Naive thymus-derived CD8-positive, alpha-beta T cell (primary cell): ENCODE measurements at regions not wholly inside any gene's neighbourhood (a gene's known extent, or its start where the extent isn't known, plus 50 kb on each side); places are given as distances from the start of the nearest gene placed in this dataset.

ENCODE experiments used
- ATAC-seq, 2 donors: fragments of 150-1000 bp; cut with Tn5 transposase in 1 of 2; sonication (Bioruptor Pico), chemical (Tn5 transposase) in 1 of 2; 1 replicate in 1 of 2; 2 replicates in 1 of 2; pipeline ENCODE4 v1.10.0; 2021; ENCODE audit warnings: mild to moderate bottlenecking in 2 of 2, moderate library complexity in 2 of 2
- POLR2A ChIA-PET: fragments of 350-600 bp; sonication (Branson Sonifier 250); formaldehyde crosslinking; loops from one replicate; lab custom pipeline; 2021; ENCODE audit warnings: antibody characterized with exemption; lab: Charles Lee
- DNase-seq, 10 donors: peaks; one replicate each; pipeline versions ENCODE4 v3.0.0 to v3.0.0-alpha.2; 2020 to 2022
- H3K27ac Mint-ChIP-seq, 10 donors: one replicate each; pipeline ENCODE4 v1.8.0; 2020 to 2022; ENCODE audit warnings: mild to moderate bottlenecking in 10 of 10, mixed read lengths in 10 of 10, moderate library complexity in 4 of 10, inconsistent platforms in 1 of 10
- H3K27me3 Mint-ChIP-seq, 5 donors: one replicate each; pipeline ENCODE4 v1.8.0; 2021 to 2022; ENCODE audit warnings: mixed read lengths in 5 of 5
- H3K36me3 Mint-ChIP-seq, 3 donors: one replicate each; pipeline ENCODE4 v1.8.0; 2020 to 2022; ENCODE audit warnings: mixed read lengths in 3 of 3, mild to moderate bottlenecking in 2 of 3, inconsistent platforms in 1 of 3
- H3K4me1 Mint-ChIP-seq, 4 donors: one replicate each; pipeline ENCODE4 v1.8.0; 2021 to 2022; ENCODE audit warnings: mixed read lengths in 4 of 4
- H3K4me3 Mint-ChIP-seq, 10 donors: one replicate each; pipeline ENCODE4 v1.8.0; 2020 to 2022; ENCODE audit warnings: mild to moderate bottlenecking in 10 of 10, mixed read lengths in 10 of 10, moderate library complexity in 6 of 10, inconsistent platforms in 1 of 10
- H3K9me3 Mint-ChIP-seq, 9 donors: one replicate each; pipeline ENCODE4 v1.8.0; 2020 to 2022; ENCODE audit warnings: mixed read lengths in 9 of 9, mild to moderate bottlenecking in 3 of 9, inconsistent platforms in 1 of 9, moderate library complexity in 1 of 9

DNA sequence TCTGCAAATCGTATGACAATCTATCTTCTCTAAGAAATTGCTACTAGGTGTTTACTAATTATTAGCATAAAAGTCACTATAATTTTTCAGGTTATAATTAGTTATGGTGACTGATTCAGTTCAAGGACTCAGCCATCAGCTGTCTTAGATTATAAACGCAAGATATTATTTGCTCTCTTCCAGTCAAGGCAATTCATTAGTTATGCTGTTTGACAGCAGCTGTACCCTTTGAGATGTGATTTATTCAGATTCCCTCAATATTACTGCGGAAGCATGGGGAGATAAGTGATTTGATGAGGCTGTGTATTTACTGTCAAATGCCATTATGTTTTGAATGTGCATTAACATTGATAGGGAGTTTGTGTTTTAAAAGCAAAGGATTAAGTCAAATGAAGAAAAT is 558.9 kb upstream of the FSIP2 start:
- POLR2A ChIA-PET: no interaction called here
- H3K4me3 Mint-ChIP-seq: no peak overlapping the region
- H3K27ac Mint-ChIP-seq: no peak overlapping the region
- peaks cover 0 to 9% (median 0%) of the 10 kb centered on the region in 9 donors for H3K9me3 Mint-ChIP-seq
- DNase-seq (no peak), ATAC-seq (no peak)
- H3K36me3 Mint-ChIP-seq: no peaks in the 10 kb centered on the region
- H3K4me1 Mint-ChIP-seq: no peaks in the 10 kb centered on the region
- H3K27me3 Mint-ChIP-seq: no peaks in the 10 kb centered on the region

DNA sequence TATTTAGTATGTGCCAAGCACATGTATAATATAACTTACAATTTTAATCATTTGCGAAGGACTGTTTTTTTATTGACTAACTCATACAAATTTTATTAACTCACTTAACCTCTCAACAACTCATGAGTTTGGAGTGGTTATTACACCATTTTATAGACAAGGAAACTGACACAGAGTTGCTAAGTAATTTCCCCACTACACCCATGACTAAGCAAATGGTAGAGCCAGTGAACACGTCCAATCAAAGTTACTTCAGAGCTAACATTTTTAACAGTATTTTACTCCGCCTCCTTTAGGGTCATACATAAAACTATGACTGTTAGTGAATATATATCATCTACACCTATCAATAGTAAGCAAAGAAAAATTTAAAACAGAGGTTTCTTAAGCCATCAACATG is 556.7 kb upstream of the FSIP2 start:
- Mint-ChIP-seq H3K4me3 (no peak overlapping the region), H3K36me3 (peaks cover 0 to 1% (median 0%) of the 10 kb centered on the region in 3 donors), H3K4me1 (no peaks in the 10 kb centered on the region), H3K27me3 (no peaks in the 10 kb centered on the region), H3K27ac (no peak overlapping the region), H3K9me3 (peaks cover 0 to 9% (median 0%) of the 10 kb centered on the region in 9 donors)
- POLR2A ChIA-PET: no interaction called here
- DNase-seq (no peak), ATAC-seq (no peak)

GRCh38 chr2:185185044-185185443 is 553.6 kb upstream of the FSIP2 start:
- DNase-seq: no peak
- H3K27ac Mint-ChIP-seq: no peak overlapping the region
- H3K4me1 Mint-ChIP-seq: no peaks in the 10 kb centered on the region
- H3K36me3 Mint-ChIP-seq: peaks cover 0 to 3% (median 0%) of the 10 kb centered on the region in 3 donors
- POLR2A ChIA-PET: no interaction called here
- peaks cover 0 to 9% (median 1%) of the 10 kb centered on the region in 9 donors for H3K9me3 Mint-ChIP-seq
- ATAC-seq: peak in 1 of 2 donors; percentile 23
- H3K27me3 Mint-ChIP-seq: no peaks in the 10 kb centered on the region
- no peak overlapping the region for H3K4me3 Mint-ChIP-seq

- Mint-ChIP-seq H3K27ac (peak overlapping the region in 1 of 10 donors; percentile 19), H3K4me3 (no peak overlapping the region), H3K4me1 (no peaks in the 10 kb centered on the region), H3K27me3 (no peaks in the 10 kb centered on the region), H3K9me3 (peaks cover 0 to 5% (median 0%) of the 10 kb centered on the region in 9 donors), H3K36me3 (peaks cover 0 to 3% (median 0%) of the 10 kb centered on the region in 3 donors)
- no peak for ATAC-seq
- POLR2A ChIA-PET: no interaction called here
- DNase-seq: no peak
Observed at GRCh38 chr2:185187421-185187820, 551.2 kb upstream of the FSIP2 start.

DNA sequence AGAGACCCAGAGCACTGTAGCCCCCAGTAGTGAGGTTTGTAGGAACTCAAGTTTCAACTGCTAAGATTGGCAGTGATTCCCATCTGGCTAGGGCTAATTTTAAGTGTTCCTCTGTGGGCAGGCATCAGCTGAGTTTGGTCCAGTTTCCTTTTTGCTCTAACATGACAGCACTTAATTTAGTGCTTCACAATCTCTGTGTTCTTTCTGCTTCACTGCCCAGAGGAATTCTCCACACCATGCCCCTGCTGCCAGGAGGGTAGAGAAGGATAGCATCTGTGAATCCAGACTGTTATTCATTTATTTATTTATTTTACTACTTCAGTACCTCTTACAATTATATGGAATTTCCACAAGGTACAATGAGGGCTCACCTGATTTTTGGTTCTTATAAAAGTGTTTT is 549.9 kb upstream of the FSIP2 start:
- no peak for ATAC-seq
- H3K27me3 Mint-ChIP-seq: no peaks in the 10 kb centered on the region

DNA sequence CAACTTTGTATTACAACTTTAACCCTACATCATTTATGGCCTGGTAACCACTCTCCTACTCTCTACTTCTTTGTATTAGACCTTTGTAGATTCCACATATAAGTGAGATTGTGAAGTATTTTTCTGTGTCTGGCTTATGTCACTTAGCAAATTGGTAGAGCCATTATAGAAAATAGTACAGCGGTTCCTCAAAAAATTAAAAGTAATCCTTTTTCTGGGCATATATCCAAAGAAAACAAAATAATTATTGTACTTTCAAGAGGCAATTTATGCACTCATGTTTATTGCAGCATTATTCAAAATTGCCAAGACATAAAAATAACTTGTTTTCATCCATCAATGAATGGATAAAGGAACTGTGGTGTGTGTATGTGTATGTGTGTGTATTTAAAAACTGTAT is 537.5 kb upstream of the FSIP2 start:
- DNase-seq (no peak), ATAC-seq (no peak)
- no peak overlapping the region for H3K27ac Mint-ChIP-seq
- no peaks in the 10 kb centered on the region for H3K4me1 Mint-ChIP-seq
- H3K27me3 Mint-ChIP-seq: no peaks in the 10 kb centered on the region
- POLR2A ChIA-PET: no interaction called here
- peaks cover 0 to 10% (median 0%) of the 10 kb centered on the region in 9 donors for H3K9me3 Mint-ChIP-seq
- no peaks in the 10 kb centered on the region for H3K36me3 Mint-ChIP-seq
- no peak overlapping the region for H3K4me3 Mint-ChIP-seq

More for the DNA sequence above, 549.9 kb upstream of the FSIP2 start:
- DNase-seq: no peak
- Mint-ChIP-seq H3K4me1 (no peaks in the 10 kb centered on the region), H3K9me3 (peaks cover 0 to 12% (median 2%) of the 10 kb centered on the region in 9 donors), H3K4me3 (no peak overlapping the region), H3K27ac (no peak overlapping the region), H3K36me3 (peaks cover 0 to 3% (median 0%) of the 10 kb centered on the region in 3 donors)
- POLR2A ChIA-PET: no interaction called here

DNA sequence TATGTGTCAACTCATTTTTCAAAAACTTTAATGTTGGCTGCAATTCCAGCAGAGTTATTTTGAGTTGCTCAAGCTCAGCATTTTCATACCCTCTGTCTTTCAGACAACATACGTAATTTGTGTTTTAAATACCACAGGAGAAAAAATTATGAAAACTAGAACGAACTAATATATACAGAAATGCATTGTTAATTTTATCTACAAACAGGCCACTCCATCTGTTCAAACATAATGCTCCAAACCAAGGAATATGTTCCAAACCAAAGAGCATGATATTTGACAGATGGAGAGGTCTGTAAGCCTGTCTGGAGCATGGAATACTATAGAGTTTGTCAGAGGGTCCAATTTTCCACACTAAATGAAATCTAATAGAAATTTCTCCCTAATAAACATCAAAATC is 536.2 kb upstream of the FSIP2 start:
- no peaks in the 10 kb centered on the region for H3K27me3 Mint-ChIP-seq
- ATAC-seq: no peak
- H3K4me1 Mint-ChIP-seq: no peaks in the 10 kb centered on the region
- DNase-seq: no peak
- H3K9me3 Mint-ChIP-seq: peaks cover 0 to 10% (median 0%) of the 10 kb centered on the region in 9 donors
- H3K36me3 Mint-ChIP-seq: no peaks in the 10 kb centered on the region
- no peak overlapping the region for H3K27ac Mint-ChIP-seq
- H3K4me3 Mint-ChIP-seq: no peak overlapping the region
- POLR2A ChIA-PET: no interaction called here

GRCh38 chr2:185202945-185203528 is 535.6 kb upstream of the FSIP2 start:
- Mint-ChIP-seq H3K36me3 (no peaks in the 10 kb centered on the region), H3K4me1 (no peaks in the 10 kb centered on the region), H3K9me3 (peaks cover 0 to 10% (median 0%) of the 10 kb centered on the region in 9 donors), H3K4me3 (no peak overlapping the region), H3K27ac (no peak overlapping the region), H3K27me3 (no peaks in the 10 kb centered on the region)
- no peak for ATAC-seq
- POLR2A ChIA-PET: no interaction called here
- no peak for DNase-seq

DNA sequence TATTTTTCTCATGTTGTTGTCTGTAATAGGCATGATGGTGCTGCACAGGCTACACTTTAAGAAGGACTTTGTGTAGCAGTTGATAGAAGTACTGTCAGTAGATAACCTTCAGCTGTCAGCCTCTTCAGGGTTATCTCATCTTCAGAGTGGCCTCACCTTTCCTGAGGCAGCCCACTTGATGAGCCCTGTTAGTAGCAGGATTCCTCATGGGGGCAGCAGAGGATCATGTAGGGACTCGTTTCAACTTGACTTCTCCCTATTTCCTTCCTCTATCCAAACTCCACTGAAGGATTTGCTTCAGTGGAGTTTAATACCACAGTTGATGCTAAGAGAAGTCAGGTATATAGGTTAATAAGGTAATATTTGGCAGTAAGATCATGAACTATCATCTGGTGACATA is 530.3 kb upstream of the FSIP2 start:
- DNase-seq: no peak
- no peaks in the 10 kb centered on the region for H3K36me3 Mint-ChIP-seq
- POLR2A ChIA-PET: no interaction called here

DNA sequence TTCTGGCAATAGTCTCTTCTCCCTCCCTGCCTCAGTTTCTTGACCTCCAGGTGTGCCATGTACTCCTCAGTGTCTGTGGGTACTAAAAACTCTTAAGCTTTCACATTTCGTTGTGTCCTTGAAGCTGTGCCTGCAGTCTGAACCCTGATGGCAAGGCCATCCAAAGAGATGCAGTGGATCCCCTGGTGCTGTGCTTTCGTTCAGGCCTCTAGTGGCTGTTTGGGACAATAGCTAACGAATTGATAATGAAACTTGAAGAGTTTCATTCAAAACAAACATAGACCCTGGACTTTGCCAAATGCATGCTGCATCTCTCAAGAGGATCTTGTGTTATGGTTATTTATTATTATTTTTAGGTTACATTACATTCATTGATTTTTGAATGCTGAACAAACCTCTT is 523.1 kb upstream of the FSIP2 start:
- Mint-ChIP-seq H3K4me1 (no peaks in the 10 kb centered on the region), H3K4me3 (no peak overlapping the region), H3K36me3 (no peaks in the 10 kb centered on the region), H3K9me3 (peaks cover 0 to 14% (median 0%) of the 10 kb centered on the region in 9 donors), H3K27me3 (peaks cover 0 to 1% (median 0%) of the 10 kb centered on the region in 5 donors), H3K27ac (no peak overlapping the region)
- POLR2A ChIA-PET: no interaction called here
- ATAC-seq: no peak
- no peak for DNase-seq

More for the DNA sequence above, 530.3 kb upstream of the FSIP2 start:
- peaks cover 0 to 1% (median 0%) of the 10 kb centered on the region in 5 donors for H3K27me3 Mint-ChIP-seq
- no peak overlapping the region for H3K27ac Mint-ChIP-seq
- H3K4me3 Mint-ChIP-seq: no peak overlapping the region
- H3K4me1 Mint-ChIP-seq: no peaks in the 10 kb centered on the region
- peaks cover 0 to 11% (median 0%) of the 10 kb centered on the region in 9 donors for H3K9me3 Mint-ChIP-seq
- no peak for ATAC-seq

- POLR2A ChIA-PET: no interaction called here
Observed at GRCh38 chr2:185219981-185220380, 518.6 kb upstream of the FSIP2 start.

DNA sequence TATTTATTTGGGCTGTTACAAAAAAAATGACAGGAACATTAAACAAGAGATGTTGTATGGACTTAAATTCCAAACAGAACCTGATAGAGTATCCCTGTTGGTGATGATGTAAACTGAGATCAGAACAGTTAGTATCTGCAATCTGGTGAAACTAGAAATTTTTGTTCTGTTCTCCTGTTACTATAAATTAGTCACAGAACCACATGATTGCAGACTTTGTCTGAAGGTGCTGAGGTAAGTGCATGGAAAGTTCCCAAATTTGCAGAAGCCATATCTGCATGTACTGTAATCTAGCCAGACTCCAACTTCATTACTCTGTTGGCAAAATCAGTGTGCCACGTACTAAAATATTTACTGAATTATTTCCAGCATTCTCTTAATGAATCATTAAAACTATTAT is 516.3 kb upstream of the FSIP2 start:
- DNase-seq (no peak), ATAC-seq (no peak)
- POLR2A ChIA-PET: no interaction called here
- H3K4me1 Mint-ChIP-seq: no peaks in the 10 kb centered on the region
- no peak overlapping the region for H3K27ac Mint-ChIP-seq
- no peak overlapping the region for H3K4me3 Mint-ChIP-seq
- no peaks in the 10 kb centered on the region for H3K36me3 Mint-ChIP-seq
- H3K27me3 Mint-ChIP-seq: no peaks in the 10 kb centered on the region
- peaks cover 0 to 10% (median 0%) of the 10 kb centered on the region in 9 donors for H3K9me3 Mint-ChIP-seq

More at GRCh38 chr2:185219981-185220380, 518.6 kb upstream of the FSIP2 start:
- H3K36me3 Mint-ChIP-seq: no peaks in the 10 kb centered on the region
- no peak for ATAC-seq
- no peak for DNase-seq
- peaks cover 0 to 13% (median under 1%) of the 10 kb centered on the region in 9 donors for H3K9me3 Mint-ChIP-seq
- H3K4me1 Mint-ChIP-seq: no peaks in the 10 kb centered on the region
- H3K27ac Mint-ChIP-seq: no peak overlapping the region
- no peak overlapping the region for H3K4me3 Mint-ChIP-seq
- H3K27me3 Mint-ChIP-seq: no peaks in the 10 kb centered on the region

- Mint-ChIP-seq H3K9me3 (peaks cover 0 to 13% (median 0%) of the 10 kb centered on the region in 9 donors), H3K27me3 (no peaks in the 10 kb centered on the region), H3K27ac (no peak overlapping the region), H3K36me3 (no peaks in the 10 kb centered on the region), H3K4me1 (no peaks in the 10 kb centered on the region), H3K4me3 (no peak overlapping the region)
- POLR2A ChIA-PET: no interaction called here
- ATAC-seq (no peak), DNase-seq (no peak)
Observed at GRCh38 chr2:185227391-185227790, 511.2 kb upstream of the FSIP2 start.

- Mint-ChIP-seq H3K36me3 (no peaks in the 10 kb centered on the region), H3K27ac (no peak overlapping the region), H3K4me1 (no peaks in the 10 kb centered on the region), H3K27me3 (no peaks in the 10 kb centered on the region), H3K4me3 (no peak overlapping the region), H3K9me3 (peaks cover 5 to 44% (median 11%) of the 10 kb centered on the region in 9 donors)
- POLR2A ChIA-PET: no interaction called here
- DNase-seq (no peak), ATAC-seq (no peak)
Observed at GRCh38 chr2:185239491-185239890, 499.1 kb upstream of the FSIP2 start.
